Left cardiac atrium (tissue), 4 donors: ENCODE measurements at regions not wholly inside any gene's neighbourhood (a gene's known extent, or its start where the extent isn't known, plus 50 kb on each side); places are given as distances from the start of the nearest gene placed in this dataset.

ENCODE experiments used
- ATAC-seq, 2 donors: fragments of 200-7000 bp; cut with Tn5 transposase; one replicate each; pipeline ENCODE4 v1.9.1; 2020; ENCODE audit warnings: mild to moderate bottlenecking in 2 of 2, moderate library complexity in 2 of 2
- DNase-seq: peaks from one replicate; pipeline ENCODE4 v3.0.0-alpha.2; 2020
- intact Hi-C, 2 donors: fragments of 100-400 bp; cut with DNase I; formaldehyde crosslinking; loops; one replicate each; pipeline versions ENCODE4 v1.14.1 to v1.15.1; 2022 to 2023
- donor health status: DM: no; HTN: yes; CAD: no.
- donor health status: DM: no; HTN: yes; CAD: no; lungs with severe emphysema.
- donor health status: DM: yes; HTN: yes; CAD: no.
- donor health status: Dilated cardiomyopathy.

GRCh38 chr9:134267305-134267880, 58.9 kb upstream of the RXRA start:
- intact Hi-C loops = loop anchor here in 1 of 2 donors (2.0 kb wide), 1 partner anchor 175 kb away; no protein-coding TSS in a partner anchor
- ATAC-seq (peak; percentile 20 to 56), DNase-seq (no peak)

GRCh38 chr9:134267881-134268724, 58.2 kb upstream of the RXRA start:
- DNase-seq (no peak), ATAC-seq (peak; percentile 71)
- intact Hi-C loops = loop anchor here in 1 of 2 donors (2.0 kb wide), 1 partner anchor 175 kb away; no protein-coding TSS in a partner anchor

- DNase-seq = no peak
- intact Hi-C loops = no loop called here
- no peak for ATAC-seq
Measured at GRCh38 chr9:134268747-134269146, 57.5 kb upstream of the RXRA start.

GRCh38 chr9:134271338-134272301, 54.6 kb upstream of the RXRA start:
- ATAC-seq = no peak
- no peak for DNase-seq
- intact Hi-C loops = no loop called here

- intact Hi-C loops = no loop called here
- no peak for DNase-seq
Measured at GRCh38 chr9:134272302-134273023, 53.8 kb upstream of the RXRA start.

GRCh38 chr9:134273647-134274046, 52.6 kb upstream of the RXRA start:
- ATAC-seq (no peak), DNase-seq (no peak)
- intact Hi-C loops = no loop called here

More at GRCh38 chr9:134272302-134273023, 53.8 kb upstream of the RXRA start:
- peak in 1 of 2 donors; percentile 20 for ATAC-seq

- intact Hi-C loops = no loop called here
- DNase-seq (no peak), ATAC-seq (no peak)
Measured at GRCh38 chr9:134275375-134275774, 50.9 kb upstream of the RXRA start.

GRCh38 chr9:134276453-134277245, 49.6 kb upstream of the RXRA start:
- no peak for ATAC-seq
- no peak for DNase-seq
- intact Hi-C loops = no loop called here
